Astrocyte (in vitro differentiated cells and primary cell): ENCODE measurements at regions not wholly inside any gene's neighbourhood (a gene's known extent, or its start where the extent isn't known, plus 50 kb on each side); places are given as distances from the start of the nearest gene placed in this dataset.

ENCODE experiments used
- DNase-seq: peaks from one replicate; pipeline ENCODE4 v3.0.0-alpha.2; 2010; ENCODE audit warnings: low read depth
- FAIRE-seq: peaks from 2 replicates; lab custom pipeline; 2011; peaks lifted over from hg19 to GRCh38; lab: Jason Lieb, UNC
- H2AFZ ChIP-seq: 2 replicates; pipeline ENCODE4 v1.6.0; 2012; ENCODE audit warnings: low read depth, low read length, inconsistent platforms
- H3K27ac ChIP-seq: 2 replicates; pipeline ENCODE4 v1.5.1; 2011; ENCODE audit warnings: low read depth, low read length, inconsistent platforms
- H3K27me3 ChIP-seq: 2 replicates; pipeline ENCODE4 v1.6.0; 2011; ENCODE audit warnings: low read length, inconsistent platforms; ENCODE audit not compliant: insufficient read depth
- H3K36me3 ChIP-seq: 2 replicates; pipeline ENCODE4 v1.5.1; 2011; ENCODE audit warnings: low read length, inconsistent platforms; ENCODE audit not compliant: insufficient read depth
- H3K4me1 ChIP-seq: 2 replicates; pipeline ENCODE4 v1.5.1; 2011; ENCODE audit warnings: low read length, inconsistent platforms; ENCODE audit not compliant: insufficient read depth
- H3K4me2 ChIP-seq: 2 replicates; pipeline ENCODE4 v1.6.0; 2012; ENCODE audit warnings: low read length, inconsistent platforms
- H3K4me3 ChIP-seq: 2 replicates; pipeline ENCODE4 v1.5.1; 2011; ENCODE audit warnings: low read depth, mild to moderate bottlenecking, low read length, inconsistent platforms; ENCODE audit not compliant: insufficient read depth
- H3K79me2 ChIP-seq: 2 replicates; pipeline ENCODE4 v1.6.0; 2012; ENCODE audit warnings: mild to moderate bottlenecking, low read length, inconsistent platforms; ENCODE audit not compliant: insufficient read depth
- H3K9ac ChIP-seq: 2 replicates; pipeline ENCODE4 v1.6.0; 2012; ENCODE audit warnings: mild to moderate bottlenecking, low read length, inconsistent platforms
- H3K9me3 ChIP-seq: 2 replicates; pipeline ENCODE4 v1.5.1; 2012; ENCODE audit warnings: low read depth, mild to moderate bottlenecking, low read length, inconsistent platforms; ENCODE audit not compliant: insufficient read depth
- H4K20me1 ChIP-seq: 2 replicates; pipeline ENCODE4 v1.6.0; 2012; ENCODE audit warnings: low read length, inconsistent platforms; ENCODE audit not compliant: insufficient read depth
- H3K27ac Mint-ChIP-seq: one replicate; pipeline ENCODE4 v1.8.0; 2021; ENCODE audit warnings: mild to moderate bottlenecking, mixed read lengths; ENCODE audit not compliant: unreplicated experiment
- H3K27me3 Mint-ChIP-seq: one replicate; pipeline ENCODE4 v1.8.0; 2021; ENCODE audit warnings: low read depth, mixed read lengths; ENCODE audit not compliant: unreplicated experiment
- H3K36me3 Mint-ChIP-seq: one replicate; pipeline ENCODE4 v1.8.0; 2021; ENCODE audit warnings: low read depth, mixed read lengths; ENCODE audit not compliant: unreplicated experiment
- H3K4me1 Mint-ChIP-seq: one replicate; pipeline ENCODE4 v1.8.0; 2021; ENCODE audit warnings: low read depth, mixed read lengths; ENCODE audit not compliant: unreplicated experiment
- H3K4me3 Mint-ChIP-seq: one replicate; pipeline ENCODE4 v1.8.0; 2021; ENCODE audit warnings: mild to moderate bottlenecking, moderate library complexity, mixed read lengths; ENCODE audit not compliant: unreplicated experiment
- H3K9me3 Mint-ChIP-seq: one replicate; pipeline ENCODE4 v1.8.0; 2021; ENCODE audit warnings: mild to moderate bottlenecking, mixed read lengths; ENCODE audit not compliant: unreplicated experiment
- CTCF ChIP-seq: IDR thresholded peaks from 2 replicates; pipeline ENCODE4 v1.5.1; 2011; ENCODE audit warnings: low read depth, mild to moderate bottlenecking, inconsistent platforms, low read length, moderate library complexity; ENCODE audit not compliant: insufficient read depth
- EZH2 ChIP-seq: IDR thresholded peaks from 2 replicates; pipeline ENCODE4 v1.6.1; 2012; ENCODE audit warnings: mild to moderate bottlenecking, low read length, inconsistent platforms; ENCODE audit not compliant: insufficient read depth

DNA sequence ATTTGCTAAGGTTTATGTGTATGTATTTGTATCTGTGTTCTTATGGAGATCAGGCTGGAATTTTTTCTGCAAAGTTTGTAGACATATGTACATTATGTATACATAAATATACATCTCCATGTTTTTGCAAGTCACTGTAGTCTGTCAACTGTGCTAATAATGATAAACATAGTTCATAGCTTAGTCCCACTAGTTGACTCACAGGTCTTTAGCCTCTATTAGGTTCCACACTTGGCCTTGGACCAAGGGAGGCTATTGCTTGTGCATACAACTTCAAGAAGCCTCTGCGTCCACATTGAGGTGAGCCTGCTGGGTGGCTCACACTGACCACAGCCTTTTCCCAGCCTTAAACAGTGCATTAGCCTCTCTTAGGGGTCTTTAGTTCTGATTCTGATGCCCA lies 243.8 kb upstream of the PEX5L start:
- Histone ChIP-seq H3K79me2 (no peaks in the 10 kb centered on the region), H3K36me3 (no peaks in the 10 kb centered on the region), H4K20me1 (no peaks in the 10 kb centered on the region), H3K4me2 (no peak overlapping the region), H3K4me1 (no peaks in the 10 kb centered on the region), H3K9me3 (no peaks in the 10 kb centered on the region), H3K27me3 (no peaks in the 10 kb centered on the region), H3K4me3 (no peak overlapping the region), H2AFZ (no peak overlapping the region), H3K27ac (no peak overlapping the region), H3K9ac (no peak overlapping the region)
- TF ChIP-seq EZH2 (no peak), CTCF (no peak)
- DNase-seq (peak; percentile 49), FAIRE-seq (no peak)
- H3K36me3 Mint-ChIP-seq, result no peaks in the 10 kb centered on the region
- H3K27ac Mint-ChIP-seq, result no peak overlapping the region
- peaks cover 16% of the 10 kb centered on the region for H3K4me1 Mint-ChIP-seq
- H3K4me3 Mint-ChIP-seq, result no peak overlapping the region
- H3K27me3 Mint-ChIP-seq, result no peaks in the 10 kb centered on the region
- H3K9me3 Mint-ChIP-seq, result no peaks in the 10 kb centered on the region

GRCh38 chr3:180282386-180282785 lies 245.6 kb upstream of the PEX5L start:
- FAIRE-seq (no peak), DNase-seq (no peak)
- H3K27me3 Mint-ChIP-seq, result no peaks in the 10 kb centered on the region
- H3K36me3 Mint-ChIP-seq, result no peaks in the 10 kb centered on the region
- H3K4me1 Mint-ChIP-seq, result peaks cover 4% of the 10 kb centered on the region
- Histone ChIP-seq H3K4me1 (no peaks in the 10 kb centered on the region), H3K9ac (no peak overlapping the region), H3K27me3 (no peaks in the 10 kb centered on the region), H3K27ac (no peak overlapping the region), H3K36me3 (no peaks in the 10 kb centered on the region), H3K9me3 (no peaks in the 10 kb centered on the region), H2AFZ (no peak overlapping the region), H3K4me2 (no peak overlapping the region), H3K4me3 (no peak overlapping the region), H3K79me2 (no peaks in the 10 kb centered on the region), H4K20me1 (no peaks in the 10 kb centered on the region)
- no peak overlapping the region for H3K4me3 Mint-ChIP-seq
- no peak for TF ChIP-seq CTCF
- no peak for TF ChIP-seq EZH2
- H3K27ac Mint-ChIP-seq, result no peak overlapping the region
- H3K9me3 Mint-ChIP-seq, result no peaks in the 10 kb centered on the region

- Histone ChIP-seq H2AFZ (no peak overlapping the region), H3K4me3 (no peak overlapping the region), H3K4me1 (no peaks in the 10 kb centered on the region), H3K4me2 (no peak overlapping the region), H3K36me3 (no peaks in the 10 kb centered on the region), H4K20me1 (no peaks in the 10 kb centered on the region), H3K9me3 (no peaks in the 10 kb centered on the region), H3K27ac (no peak overlapping the region), H3K27me3 (no peaks in the 10 kb centered on the region), H3K79me2 (no peaks in the 10 kb centered on the region), H3K9ac (no peak overlapping the region)
- Mint-ChIP-seq H3K27ac (no peak overlapping the region), H3K9me3 (no peaks in the 10 kb centered on the region), H3K4me3 (no peak overlapping the region), H3K4me1 (no peaks in the 10 kb centered on the region), H3K36me3 (no peaks in the 10 kb centered on the region), H3K27me3 (no peaks in the 10 kb centered on the region)
- no peak for TF ChIP-seq EZH2
- TF ChIP-seq CTCF, result no peak
- no peak for DNase-seq
- FAIRE-seq, result no peak
Measured at GRCh38 chr3:180283251-180283650, 246.5 kb upstream of the PEX5L start.
